NCI-H187 (cell line): ENCODE measurements at regions not wholly inside any gene's neighbourhood (a gene's known extent, or its start where the extent isn't known, plus 50 kb on each side); places are given as distances from the start of the nearest gene placed in this dataset.

ENCODE experiments used
- DNase-seq, 2 experiments: peaks; one replicate each; lab custom pipeline; 2025; lab: John Stamatoyannopoulos, UW

DNA sequence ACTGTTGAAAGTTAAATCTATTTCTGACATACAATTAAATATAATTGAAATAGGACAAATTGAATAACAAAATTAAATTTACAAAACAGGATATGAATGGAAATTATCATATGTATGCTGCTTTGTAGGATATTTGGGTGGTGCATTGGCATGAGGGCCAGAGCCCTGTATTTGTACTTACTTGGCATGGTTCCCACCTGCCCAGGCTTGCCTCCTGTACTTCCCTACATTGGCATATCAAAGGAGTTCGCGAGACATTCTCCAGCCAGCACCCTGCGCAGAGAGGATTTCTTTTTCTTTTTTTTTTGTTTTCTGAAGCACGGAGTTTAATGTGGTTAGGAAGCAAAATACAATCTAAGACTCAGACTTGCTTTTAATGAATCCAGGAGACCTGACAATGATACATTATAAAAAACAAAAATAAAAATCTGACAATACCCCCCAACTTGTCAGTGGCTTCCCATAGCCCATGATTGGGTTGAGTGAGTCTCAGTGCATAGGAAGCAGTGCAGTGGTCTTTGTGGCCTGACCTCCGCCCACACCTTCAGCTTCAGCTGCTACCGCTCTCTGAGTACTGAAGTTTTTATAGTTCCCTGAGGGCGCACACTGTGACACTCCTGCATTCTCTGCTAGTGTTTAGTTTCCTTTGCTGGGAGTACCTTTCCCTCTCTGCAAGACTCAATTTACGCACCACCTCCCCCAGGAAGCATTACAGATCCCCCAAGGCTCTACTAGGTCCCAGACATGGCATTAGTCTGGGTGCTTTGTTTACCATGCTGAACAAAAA is 440.8 kb downstream of the UTRN start:
- DNase-seq = no peak

DNA sequence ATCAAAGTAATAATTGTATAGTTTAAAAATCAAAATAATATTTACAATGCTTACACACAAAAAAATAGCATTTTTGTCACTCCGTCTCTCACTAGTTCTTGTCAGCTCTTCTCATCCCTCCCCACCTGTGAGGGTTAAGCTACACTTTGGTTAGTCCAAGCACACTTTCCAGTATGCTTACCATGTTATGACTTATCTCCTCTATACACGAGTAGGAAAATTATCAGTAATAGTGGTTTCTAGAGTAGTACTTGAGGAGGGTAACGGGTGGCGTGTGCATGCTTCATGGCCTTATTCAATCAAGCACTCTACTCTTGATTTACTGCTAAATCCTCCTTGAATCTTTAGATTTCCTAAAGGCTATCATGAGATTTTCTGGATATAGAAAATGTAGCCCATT is 443.7 kb downstream of the UTRN start:
- no peak for DNase-seq

DNA sequence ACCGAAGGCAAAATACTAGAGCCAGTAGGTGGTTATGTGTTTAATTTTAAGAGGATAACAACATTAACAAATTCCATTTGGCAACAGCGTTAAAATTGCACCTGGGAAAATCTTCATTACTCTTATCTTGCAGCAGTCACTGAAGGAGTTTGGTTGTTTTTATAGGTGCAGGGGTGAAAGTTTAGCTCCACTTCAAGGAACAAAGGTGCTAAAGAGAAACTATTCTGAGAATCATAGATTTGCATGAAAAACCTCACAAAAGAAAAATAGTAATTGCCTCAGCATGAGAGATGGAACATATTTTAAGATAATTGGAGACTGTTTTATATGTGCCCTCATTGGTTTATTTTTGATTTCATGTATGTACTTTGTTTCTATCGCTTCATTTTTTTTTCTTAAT is 444.4 kb downstream of the UTRN start:
- DNase-seq = no peak

DNA sequence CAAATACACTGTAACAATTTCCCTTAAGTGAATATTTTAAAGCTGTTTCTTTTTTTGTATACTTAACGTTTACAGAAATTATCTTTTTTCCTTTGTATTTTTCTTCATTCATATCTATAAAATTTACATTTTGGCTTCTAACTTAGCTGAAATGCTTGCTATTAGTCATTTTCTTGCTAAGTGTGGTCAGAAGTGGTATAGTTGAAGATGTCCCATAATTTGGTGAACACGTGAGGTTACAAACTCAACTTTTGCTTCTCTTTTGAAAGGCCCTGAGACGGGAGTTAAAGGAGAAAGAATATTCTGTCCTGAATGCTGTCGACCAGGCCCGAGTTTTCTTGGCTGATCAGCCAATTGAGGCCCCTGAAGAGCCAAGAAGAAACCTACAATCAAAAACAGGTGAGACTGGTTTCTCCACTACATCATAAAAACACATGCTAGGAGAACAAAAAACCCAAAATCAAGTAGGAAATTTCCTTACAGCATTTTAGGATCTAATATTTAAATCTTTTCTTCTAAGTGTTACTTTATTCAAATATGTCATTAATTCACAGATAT is 445.0 kb downstream of the UTRN start:
- no peak for DNase-seq

DNA sequence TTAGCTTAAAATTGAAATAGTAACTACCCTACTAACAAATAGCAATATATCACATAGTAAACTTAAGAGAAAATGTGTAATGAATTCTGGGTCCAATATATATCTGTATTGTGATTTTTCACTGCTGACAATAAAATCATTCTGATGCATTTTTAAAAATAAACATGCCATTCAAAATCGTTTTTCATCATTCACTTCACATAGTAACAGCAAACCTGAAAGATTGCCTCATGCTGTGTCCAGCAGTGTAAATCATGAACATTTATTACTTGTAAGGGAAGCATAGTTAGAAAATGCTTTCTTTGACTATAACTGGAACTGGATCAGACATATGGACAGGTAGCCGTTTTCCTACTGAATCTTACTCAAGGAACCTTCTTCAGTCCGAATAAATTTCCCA is 446.1 kb downstream of the UTRN start:
- no peak for DNase-seq

DNA sequence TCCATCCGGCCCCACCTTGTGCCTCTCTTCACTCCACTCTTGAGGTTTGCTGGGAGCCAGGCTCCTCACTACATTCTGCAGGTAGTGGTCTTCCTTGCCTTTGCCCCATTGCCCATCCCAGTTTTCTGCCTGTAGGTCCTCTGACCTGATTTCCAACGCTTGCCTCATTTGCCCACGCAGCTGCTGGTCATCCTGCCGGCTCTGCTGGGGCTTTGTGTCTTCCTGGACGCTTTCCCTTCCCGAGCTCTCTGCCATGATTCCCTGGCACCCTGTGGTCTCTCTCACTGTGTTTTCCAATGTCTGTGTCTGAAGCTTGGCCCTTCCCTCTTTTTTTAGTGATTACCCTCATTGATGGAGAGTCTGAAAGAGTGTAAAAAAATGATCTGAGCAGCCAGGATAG is 451.6 kb downstream of the UTRN start:
- no peak for DNase-seq

DNA sequence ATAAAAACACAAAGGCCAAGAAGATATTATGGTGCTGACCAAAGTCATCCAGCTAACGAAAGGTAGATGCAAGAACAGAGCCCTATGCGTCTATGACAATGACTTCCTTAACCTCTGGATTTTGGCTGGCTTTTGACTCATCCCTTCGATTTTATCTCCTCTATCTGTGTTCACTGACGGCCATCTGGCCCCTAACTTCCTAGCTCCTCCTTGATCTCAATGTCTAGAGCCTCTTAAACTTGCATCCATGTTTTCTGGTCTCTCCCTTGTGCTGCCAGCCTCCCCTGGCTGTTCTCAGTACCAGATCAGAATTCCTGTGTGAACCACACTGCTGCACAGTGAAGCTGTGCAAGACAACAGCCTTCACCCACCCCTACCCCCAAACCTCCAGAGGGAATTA is 452.9 kb downstream of the UTRN start:
- no peak for DNase-seq

DNA sequence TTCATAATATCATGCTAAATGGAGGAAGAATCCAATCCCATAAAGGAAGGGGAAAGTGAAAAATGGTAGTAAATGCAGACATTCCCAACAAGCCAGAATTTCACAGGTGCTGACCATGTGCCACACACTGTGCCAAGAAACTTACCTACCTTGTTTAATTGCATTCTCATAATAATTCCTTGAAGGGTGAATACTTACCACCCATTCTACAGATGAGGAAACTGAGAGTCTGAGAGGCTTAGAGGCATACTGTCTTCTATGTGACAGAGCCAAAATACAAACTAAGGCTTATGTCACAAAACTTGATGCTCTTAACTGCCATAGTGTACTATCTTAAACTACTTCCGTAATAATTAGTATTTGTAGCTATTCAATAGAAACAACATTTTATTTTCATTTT is 454.7 kb downstream of the UTRN start:
- no peak for DNase-seq

DNA sequence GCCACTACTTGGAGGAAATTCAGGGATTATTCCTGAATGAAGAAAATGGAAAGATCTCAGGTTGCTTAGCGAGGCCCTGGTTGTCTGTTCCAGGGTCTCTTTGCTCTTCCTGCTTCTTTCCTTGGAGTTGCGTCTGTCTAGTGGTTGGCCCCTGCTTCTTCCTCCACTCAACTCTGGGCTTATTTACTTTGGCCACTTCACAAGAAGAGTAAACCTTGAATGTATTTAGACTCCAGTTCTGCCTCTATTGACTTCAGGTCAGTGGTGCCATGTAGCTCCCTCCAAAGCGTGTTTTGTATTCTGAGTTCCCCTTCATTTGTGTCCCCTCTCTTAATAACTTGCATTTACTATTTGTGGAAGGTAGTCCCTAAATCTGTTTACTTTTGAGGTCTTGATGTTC is 456.5 kb downstream of the UTRN start:
- no peak for DNase-seq

DNA sequence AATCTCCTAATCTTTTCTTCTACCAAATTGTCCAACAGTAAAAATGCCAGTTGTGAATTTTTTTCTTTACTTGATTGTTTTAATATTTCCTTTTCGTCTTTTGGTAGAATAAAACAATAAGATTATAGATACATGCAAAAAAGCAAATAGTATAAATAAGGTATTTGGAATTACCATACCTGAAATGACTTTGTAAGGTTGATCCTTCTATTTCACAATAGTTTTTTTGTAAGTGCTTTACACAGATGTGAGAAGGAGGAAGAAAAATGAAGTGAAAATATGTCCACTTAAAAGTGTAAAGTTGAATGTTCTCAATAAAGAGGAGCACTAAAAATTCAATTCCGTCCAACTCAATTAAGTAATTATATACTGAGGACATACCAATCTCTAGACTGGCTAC is 457.6 kb downstream of the UTRN start:
- no peak for DNase-seq

DNA sequence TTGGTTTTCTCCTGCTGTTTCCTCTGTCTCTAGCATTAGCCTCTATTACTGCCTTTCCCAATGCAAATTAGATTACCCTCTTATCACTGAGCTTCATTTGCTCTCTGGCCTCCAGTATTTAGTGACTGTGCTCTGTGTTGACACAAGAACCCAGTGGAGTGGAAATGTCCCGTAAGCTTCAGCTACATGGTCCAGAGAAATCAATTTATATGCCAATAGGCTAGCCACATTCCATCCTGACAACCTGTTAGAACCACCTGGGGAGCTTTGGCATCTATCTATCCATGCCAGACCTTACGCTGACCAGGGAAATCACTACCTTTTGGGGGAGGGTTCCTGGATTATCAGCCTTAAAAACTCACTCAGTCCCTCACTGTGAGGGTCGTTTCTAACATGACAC is 459.6 kb downstream of the UTRN start:
- DNase-seq = no peak

DNA sequence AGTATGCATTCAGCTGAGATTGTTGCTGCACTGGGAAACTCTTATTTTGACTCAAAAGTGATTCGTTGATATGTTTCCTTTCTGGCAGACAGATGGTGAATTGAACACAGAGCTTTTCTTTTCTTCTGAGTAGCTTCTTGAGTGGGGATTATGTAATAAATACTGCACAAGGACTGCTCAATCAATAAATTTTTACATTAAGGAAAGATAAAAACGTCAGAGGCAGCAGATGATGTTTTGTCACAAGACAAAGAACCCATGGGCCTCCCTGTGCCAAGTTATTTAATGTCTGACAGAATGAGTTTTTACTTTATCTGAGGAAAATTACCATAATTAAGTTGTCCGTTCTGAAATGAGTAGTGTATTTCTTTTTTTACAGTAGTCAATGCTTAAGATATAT is 460.3 kb downstream of the UTRN start:
- no peak for DNase-seq

DNA sequence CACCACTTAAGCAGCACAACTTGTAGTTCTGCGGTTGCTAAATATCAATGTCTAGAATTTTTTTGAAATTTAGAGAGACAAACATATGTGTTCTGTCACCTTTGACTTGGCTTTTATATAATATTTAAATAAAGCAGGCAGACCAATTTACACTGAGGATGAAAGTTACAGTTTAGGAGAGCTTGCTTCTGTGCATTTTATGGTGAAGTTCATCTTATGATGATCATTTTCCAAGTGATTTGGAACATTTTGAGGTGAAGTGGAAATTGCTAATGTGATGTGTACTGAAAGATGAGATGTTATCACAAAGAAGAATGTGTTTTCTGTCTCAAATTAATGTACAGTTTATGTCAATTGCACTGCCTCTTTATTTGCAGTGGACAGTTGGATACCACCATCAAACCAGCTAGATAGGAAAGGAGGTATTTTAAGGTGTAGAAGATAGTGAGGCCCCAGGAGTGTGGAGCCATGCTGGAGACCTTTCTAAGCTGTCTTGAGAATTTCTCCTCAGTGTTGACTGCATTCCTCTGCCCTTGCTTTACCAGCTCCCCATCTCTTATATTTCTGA is 461.9 kb downstream of the UTRN start:
- DNase-seq = no peak

DNA sequence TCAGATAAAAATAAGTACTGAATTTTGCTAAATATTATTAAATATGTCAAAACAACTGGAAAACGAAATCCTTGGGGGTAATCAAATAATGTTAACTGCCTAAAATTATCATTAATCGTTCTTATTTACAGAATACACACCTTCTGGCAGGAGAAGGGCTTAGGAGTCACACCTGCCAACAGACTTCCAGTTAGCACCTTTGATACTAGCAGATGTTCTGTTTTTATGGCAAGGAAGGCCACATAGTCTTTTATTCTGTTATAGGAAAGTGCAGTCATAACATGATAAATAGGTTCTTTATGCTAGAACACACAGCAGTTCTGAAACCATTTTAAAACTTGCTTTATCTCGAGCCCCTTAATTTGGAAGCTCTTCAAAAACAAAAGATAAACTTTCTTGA is 464.1 kb downstream of the UTRN start:
- DNase-seq = no peak

DNA sequence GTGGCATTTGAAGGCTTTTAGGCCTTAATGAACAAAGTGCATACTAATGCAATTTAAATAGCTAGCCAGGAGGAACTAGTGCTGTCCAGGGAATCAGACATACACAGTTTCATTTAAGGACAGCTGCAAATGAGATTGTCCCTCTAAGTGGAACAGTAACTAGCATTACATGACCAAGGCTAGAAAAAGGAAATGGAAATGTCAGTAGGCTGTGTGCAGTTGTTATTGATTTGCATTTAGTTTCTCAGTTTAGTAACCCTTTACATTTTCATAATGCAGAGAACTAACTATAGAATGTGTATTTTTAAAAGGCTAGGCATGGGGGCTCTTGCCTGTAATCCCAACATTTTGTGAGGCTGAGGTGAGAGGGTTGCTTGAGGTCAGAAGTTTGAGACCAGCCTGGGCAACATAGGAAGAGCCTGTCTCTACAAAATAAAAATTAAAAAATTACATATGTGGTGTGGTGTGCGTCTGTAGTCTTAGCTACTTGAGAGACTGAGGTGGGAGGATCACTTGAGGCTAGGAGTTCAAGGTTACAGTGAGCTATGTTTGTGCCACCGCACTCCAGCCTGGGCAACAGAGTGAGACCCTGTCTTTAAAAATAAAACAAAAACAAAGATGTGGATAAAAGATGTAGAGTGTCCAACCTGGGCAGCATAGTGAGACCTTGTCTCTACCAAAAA is 468.0 kb downstream of the UTRN start:
- no peak for DNase-seq

DNA sequence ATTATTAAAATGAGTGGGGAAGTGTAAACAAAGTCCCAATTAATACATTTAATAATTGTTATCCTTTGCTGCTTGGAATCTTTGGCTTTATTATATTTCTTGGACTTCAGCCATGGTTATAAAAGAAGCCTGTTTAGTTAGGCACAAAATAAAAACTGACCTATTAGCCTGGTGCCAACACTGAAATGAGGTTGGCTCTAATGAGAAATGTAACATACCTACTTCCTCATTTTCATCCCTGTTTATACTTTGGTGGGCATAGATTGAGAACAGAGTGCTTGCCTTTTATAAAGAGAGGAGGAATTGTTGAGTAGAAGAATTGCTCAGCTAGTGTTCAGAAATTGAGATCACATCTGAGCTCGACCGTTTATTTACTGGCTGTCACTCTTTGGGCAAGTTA is 471.3 kb downstream of the UTRN start:
- no peak for DNase-seq

DNA sequence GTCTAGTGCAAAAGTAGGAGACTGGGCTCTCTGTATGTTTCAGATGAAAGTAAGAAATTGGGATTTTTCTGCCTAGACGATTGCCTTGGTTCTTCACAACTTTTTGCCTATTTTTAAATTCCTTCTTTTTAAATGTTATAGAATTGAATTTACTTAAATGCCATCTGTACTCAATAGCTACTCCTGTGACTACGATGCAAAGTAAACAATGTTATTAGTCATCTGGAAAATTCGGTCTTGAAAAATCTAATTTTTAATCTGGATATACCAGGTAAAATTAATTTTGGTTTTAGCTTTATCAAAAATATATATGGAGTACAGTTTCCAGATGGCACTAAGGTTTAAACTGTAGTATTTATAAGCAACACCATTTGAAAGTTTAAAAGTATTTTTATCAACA is 472.2 kb downstream of the UTRN start:
- no peak for DNase-seq

DNA sequence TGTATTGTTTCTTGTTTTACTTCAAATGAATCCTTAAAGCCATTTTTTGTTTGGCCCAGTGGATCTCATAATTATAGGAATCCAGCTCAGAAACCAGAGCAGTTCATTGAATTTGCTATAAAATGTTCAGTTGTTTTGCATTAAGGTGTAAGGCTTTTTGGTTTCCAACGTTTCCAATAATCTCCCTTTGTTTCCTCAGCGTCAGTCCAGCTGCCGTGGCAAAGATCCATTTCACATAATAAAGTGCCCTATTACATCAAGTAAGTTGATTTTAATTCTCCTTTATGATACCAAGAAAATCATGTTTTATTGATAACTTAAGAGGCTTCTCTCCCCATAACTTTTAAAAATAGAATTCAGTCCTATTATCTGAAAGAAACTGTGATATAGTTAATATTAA is 472.6 kb downstream of the UTRN start:
- no peak for DNase-seq

DNA sequence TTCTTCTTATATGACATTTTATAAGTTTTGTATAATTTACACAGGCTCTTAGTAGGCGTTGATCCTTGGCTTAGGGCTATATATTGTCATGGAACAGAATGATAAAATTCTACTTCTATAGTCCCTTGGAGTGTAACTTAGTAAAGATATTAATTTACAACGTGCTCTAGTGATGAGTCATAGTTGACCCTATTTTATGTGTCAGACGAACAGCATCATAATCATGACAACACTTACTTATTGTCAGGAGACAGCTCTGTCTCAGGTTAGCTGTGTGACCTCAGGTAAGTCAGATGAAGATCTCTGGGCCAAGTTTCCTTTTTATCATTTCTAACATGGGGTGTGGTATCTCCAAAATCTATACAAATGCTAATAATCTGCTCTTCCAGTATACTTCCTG is 473.5 kb downstream of the UTRN start:
- DNase-seq = no peak

DNA sequence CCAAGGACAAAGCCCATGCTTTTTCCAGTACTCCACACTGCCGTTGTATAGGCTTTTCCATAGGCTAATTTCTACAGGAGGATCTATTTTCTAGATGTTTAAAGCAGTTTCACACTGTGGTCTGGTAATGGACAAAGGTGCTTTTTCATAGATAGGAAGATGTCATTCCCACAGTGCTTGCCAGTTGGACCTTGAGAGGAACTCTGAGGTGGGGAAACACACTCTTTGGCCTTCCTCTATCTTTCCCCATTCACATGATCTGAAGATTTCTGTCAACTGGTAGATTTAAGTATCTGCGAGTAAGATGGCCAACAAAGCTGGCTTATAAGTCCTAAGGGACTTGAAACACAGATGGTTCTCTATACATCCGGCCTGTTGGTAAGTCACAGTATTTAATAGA is 477.3 kb downstream of the UTRN start:
- no peak for DNase-seq

DNA sequence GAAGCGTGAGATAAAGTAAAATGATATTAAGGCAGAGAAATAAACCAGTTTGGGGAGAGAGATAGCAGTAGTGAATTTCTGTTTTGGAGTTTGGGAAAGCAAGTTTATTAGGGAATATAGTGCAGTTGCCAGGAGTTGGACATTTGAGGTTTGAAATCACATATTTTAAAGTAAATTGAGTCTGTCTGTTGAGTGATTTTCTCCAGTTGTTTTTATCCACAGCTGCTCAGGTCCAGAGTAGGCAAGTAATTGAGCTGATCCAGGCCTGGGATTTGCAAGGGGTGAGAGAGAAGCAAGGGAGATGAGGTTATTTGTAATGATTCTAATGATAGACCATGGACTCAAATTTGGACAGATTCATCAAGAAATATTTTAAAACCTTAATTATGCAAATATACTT is 481.9 kb downstream of the UTRN start:
- no peak for DNase-seq

DNA sequence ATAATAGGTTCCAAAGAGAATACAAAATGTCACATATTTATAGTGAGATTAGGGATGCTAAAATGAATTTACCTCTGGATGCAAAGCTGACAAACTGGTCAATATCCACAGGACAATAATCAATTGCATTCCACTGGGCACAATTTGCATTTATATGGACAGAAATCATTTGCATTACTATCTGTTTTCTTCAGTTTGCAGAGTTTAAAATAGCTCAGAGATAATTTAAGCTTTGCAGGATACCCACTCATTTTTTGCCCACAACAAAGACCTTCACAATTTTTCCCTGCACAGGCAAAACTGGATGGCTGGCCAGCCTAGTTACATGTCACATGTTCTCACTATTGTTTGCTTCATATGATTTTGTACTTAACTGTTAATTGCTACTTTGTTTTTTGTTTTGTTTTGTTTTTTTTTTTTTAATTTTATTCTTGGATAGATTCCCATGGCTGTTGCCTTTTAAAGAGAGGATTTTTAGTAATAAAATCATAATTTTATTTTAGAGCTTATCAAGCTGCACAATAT is 483.5 kb downstream of the UTRN start:
- DNase-seq = no peak

DNA sequence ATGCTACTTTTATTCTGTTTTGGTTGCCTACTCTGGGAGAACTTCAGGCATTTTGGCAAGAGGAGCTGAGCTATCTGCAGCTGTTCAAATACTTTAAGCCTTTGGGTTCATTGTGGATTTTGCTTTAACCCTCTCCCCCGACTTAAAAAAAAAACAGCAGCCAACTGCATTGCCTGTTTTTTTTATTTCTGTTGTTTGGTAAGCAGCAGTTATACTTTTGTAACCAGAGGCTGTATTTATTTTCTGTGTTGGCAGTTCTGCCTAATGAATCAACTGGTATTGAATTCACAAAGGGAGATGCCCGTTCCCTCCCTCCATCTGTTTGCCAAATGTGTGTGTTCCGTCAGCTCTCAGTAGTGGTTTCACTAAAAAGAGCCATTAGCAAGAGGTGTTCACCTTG is 484.0 kb downstream of the UTRN start:
- DNase-seq = no peak
